GM23338 (cell line): ENCODE measurements at regions not wholly inside any gene's neighbourhood (a gene's known extent, or its start where the extent isn't known, plus 50 kb on each side); places are given as distances from the start of the nearest gene placed in this dataset.

ENCODE experiments used
- ATAC-seq: fragments of 200-7000 bp; cut with Tn5 transposase; 3 replicates; pipeline ENCODE4 v1.9.1; 2020
- DNase-seq: peaks from one replicate; pipeline ENCODE4 v3.0.0-alpha.2; 2015; ENCODE audit warnings: low spot score
- H2AFZ ChIP-seq: fragments of 200-600 bp; sonication (generic); 2 replicates; pipeline ENCODE4 v1.8.0; 2016; ENCODE audit warnings: antibody characterized with exemption, mild to moderate bottlenecking, moderate library complexity
- H3F3A ChIP-seq: fragments of 200-600 bp; sonication (generic); replicated peaks from 2 replicates; pipeline ENCODE4 v1.8.0; 2017; ENCODE audit warnings: antibody characterized with exemption, mixed run types, low read depth
- H3K27ac ChIP-seq: fragments of 200-600 bp; sonication (generic); 2 replicates; pipeline ENCODE4 v1.6.1; 2016; ENCODE audit warnings: low read depth
- H3K27me3 ChIP-seq: fragments of 200-600 bp; sonication (generic); 2 replicates; pipeline ENCODE4 v1.8.0; 2016; ENCODE audit warnings: mild to moderate bottlenecking, mixed run types, moderate library complexity; ENCODE audit not compliant: insufficient read depth
- H3K36me3 ChIP-seq: fragments of 200-600 bp; sonication (generic); 2 replicates; pipeline ENCODE4 v1.8.0; 2016; ENCODE audit warnings: mild to moderate bottlenecking; ENCODE audit not compliant: insufficient read depth
- H3K4me1 ChIP-seq: fragments of 200-600 bp; sonication (generic); 2 replicates; pipeline ENCODE4 v1.8.0; 2016; ENCODE audit warnings: mild to moderate bottlenecking, moderate library complexity; ENCODE audit not compliant: insufficient read depth
- H3K4me2 ChIP-seq: fragments of 200-600 bp; sonication (generic); 2 replicates; pipeline ENCODE4 v1.7.1; 2017; ENCODE audit warnings: mixed run types
- H3K4me3 ChIP-seq: fragments of 200-600 bp; sonication (generic); 2 replicates; pipeline ENCODE4 v1.6.1; 2016; ENCODE audit warnings: mixed run types
- H3K79me2 ChIP-seq: fragments of 200-600 bp; sonication (generic); replicated peaks from 2 replicates; pipeline ENCODE4 v1.8.0; 2017; ENCODE audit warnings: mild to moderate bottlenecking; ENCODE audit not compliant: insufficient read depth
- H3K9me2 ChIP-seq: fragments of 200-600 bp; sonication (generic); 2 replicates; pipeline ENCODE4 v1.8.0; 2017; ENCODE audit not compliant: insufficient read depth
- H4K20me1 ChIP-seq: fragments of 200-600 bp; sonication (generic); replicated peaks from 2 replicates; pipeline ENCODE4 v1.8.0; 2017; ENCODE audit warnings: mild to moderate bottlenecking; ENCODE audit not compliant: insufficient read depth
- H3K27ac Mint-ChIP-seq: 2 replicates; pipeline ENCODE4 v1.8.0; 2020; ENCODE audit warnings: inconsistent platforms, mild to moderate bottlenecking, moderate library complexity, mixed read lengths
- H3K27me3 Mint-ChIP-seq: 3 replicates; pipeline ENCODE4 v1.8.0; 2022; ENCODE audit warnings: low read depth, mild to moderate bottlenecking, moderate library complexity, mixed read lengths, inconsistent platforms; ENCODE audit not compliant: insufficient read depth, poor library complexity
- H3K36me3 Mint-ChIP-seq: 3 replicates; pipeline ENCODE4 v1.8.0; 2021; ENCODE audit warnings: low read depth, mild to moderate bottlenecking, inconsistent platforms, moderate library complexity, mixed read lengths
- H3K4me1 Mint-ChIP-seq: 3 replicates; pipeline ENCODE4 v1.8.0; 2020; ENCODE audit warnings: mild to moderate bottlenecking, inconsistent platforms, mixed read lengths
- H3K4me3 Mint-ChIP-seq: 3 replicates; pipeline ENCODE4 v1.8.0; 2021; ENCODE audit warnings: moderate library complexity, mild to moderate bottlenecking, inconsistent platforms, mixed read lengths
- H3K9me3 Mint-ChIP-seq: 3 replicates; pipeline ENCODE4 v1.8.0; 2020; ENCODE audit warnings: moderate library complexity, mild to moderate bottlenecking, inconsistent platforms, mixed read lengths
- CREB1 ChIP-seq: fragments of 250-450 bp; sonication (Bioruptor Pico); IDR thresholded peaks from 2 replicates; pipeline ENCODE4 v1.5.0; 2020; ENCODE audit warnings: low read depth, mild to moderate bottlenecking, moderate library complexity
- EZH2 ChIP-seq: fragments of 200-600 bp; sonication (generic); IDR thresholded peaks from one replicate; pipeline ENCODE4 v1.8.0; 2017; ENCODE audit warnings: antibody characterized with exemption, mild to moderate bottlenecking, low read depth; ENCODE audit not compliant: unreplicated experiment
- EZH2phosphoT487 ChIP-seq: fragments of 200-600 bp; sonication (generic); IDR thresholded peaks from one replicate; pipeline ENCODE4 v1.8.1; 2018; ENCODE audit warnings: antibody characterized with exemption; ENCODE audit not compliant: unreplicated experiment
- NANOG ChIP-seq: IDR thresholded peaks from 2 replicates; pipeline ENCODE4 v1.6.1; 2016; ENCODE audit warnings: antibody characterized with exemption, borderline replicate concordance
- POLR2AphosphoS5 ChIP-seq: IDR thresholded peaks from 2 replicates; pipeline ENCODE4 v1.6.1; 2016; ENCODE audit warnings: antibody characterized with exemption, low read depth
- STAT1 ChIP-seq: IDR thresholded peaks from one replicate; pipeline ENCODE4 v1.6.1; 2016; ENCODE audit warnings: antibody characterized with exemption; ENCODE audit not compliant: unreplicated experiment
- ZNF114 ChIP-seq: fragments of 250-450 bp; sonication (Bioruptor Pico); IDR thresholded peaks from 2 replicates; pipeline ENCODE4 v1.5.0; 2020; ENCODE audit warnings: mild to moderate bottlenecking, moderate library complexity
- ZNF331 ChIP-seq: fragments of 250-450 bp; sonication (Bioruptor Pico); IDR thresholded peaks from 2 replicates; pipeline ENCODE4 v1.5.0; 2020; ENCODE audit warnings: low read depth, mild to moderate bottlenecking, moderate library complexity
- TF ChIP-seq, protein P1 (sequence below): fragments of 250-450 bp; sonication (Bioruptor Pico); IDR thresholded peaks from 2 replicates; pipeline ENCODE4 v1.5.0; 2020; ENCODE audit warnings: mild to moderate bottlenecking, moderate library complexity
- TF ChIP-seq, protein P2 (sequence below), 2 experiments: fragments of 200-600 bp in 1 of 2; sonication (generic) in 1 of 2; conservative IDR thresholded peaks; 2 replicates each; pipeline versions ENCODE4 v1.5.1 to v1.6.1; 2016 to 2017; ENCODE audit warnings: antibody characterized with exemption in 2 of 2, low read depth in 2 of 2, mild to moderate bottlenecking in 2 of 2, moderate library complexity in 1 of 2
- TF ChIP-seq, protein P3 (sequence below): IDR thresholded peaks from 2 replicates; pipeline ENCODE4 v1.6.1; 2016; ENCODE audit warnings: antibody characterized with exemption
- TF ChIP-seq, protein P4 (sequence below): IDR thresholded peaks from one replicate; pipeline ENCODE4 v1.6.1; 2018; ENCODE audit warnings: antibody characterized with exemption; ENCODE audit not compliant: unreplicated experiment

DNA sequence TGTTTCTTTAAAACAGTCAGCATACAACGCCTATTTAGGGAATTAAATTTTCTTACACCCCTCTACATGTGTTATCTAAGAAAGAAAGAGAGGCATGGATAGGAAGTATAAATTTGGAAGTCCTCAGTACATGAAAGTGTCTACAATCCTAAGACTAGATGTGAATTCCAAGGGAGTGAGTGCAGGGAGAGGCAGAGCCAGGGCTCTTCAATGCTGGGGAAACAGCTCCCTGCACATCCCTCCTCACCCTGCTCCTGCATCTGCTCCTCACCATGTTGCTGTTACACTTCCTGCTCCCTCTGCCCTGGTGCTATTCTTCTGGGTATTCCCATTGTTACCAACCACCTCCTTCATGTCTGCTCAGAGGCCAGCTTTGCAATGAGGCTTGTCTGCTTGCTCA is 229.1 kb upstream of the AKR1E2 start:
- Histone ChIP-seq H3K36me3 (peaks cover 2% of the 10 kb centered on the region; the same call in 1 of the 2 replicates), H2AFZ (no peak overlapping the region), H3K79me2 (no peaks in the 10 kb centered on the region), H3K4me2 (no peak overlapping the region), H3F3A (no peaks in the 10 kb centered on the region), H3K9me2 (no peaks in the 10 kb centered on the region), H3K4me1 (no peaks in the 10 kb centered on the region), H3K27ac (no peak overlapping the region), H3K27me3 (no peaks in the 10 kb centered on the region), H4K20me1 (no peaks in the 10 kb centered on the region), H3K4me3 (no peak overlapping the region)
- DNase-seq (no peak), ATAC-seq (no peak)
- TF ChIP-seq EZH2: no peak
- TF ChIP-seq ZNF331 (CRISPR knock-in tag): no peak
- TF ChIP-seq ZNF114 (CRISPR knock-in tag): no peak
- no peak for TF ChIP-seq NANOG
- TF ChIP-seq POLR2AphosphoS5: no peak
- no peak for TF ChIP-seq CREB1 (CRISPR knock-in tag)
- TF ChIP-seq, protein P1, sequence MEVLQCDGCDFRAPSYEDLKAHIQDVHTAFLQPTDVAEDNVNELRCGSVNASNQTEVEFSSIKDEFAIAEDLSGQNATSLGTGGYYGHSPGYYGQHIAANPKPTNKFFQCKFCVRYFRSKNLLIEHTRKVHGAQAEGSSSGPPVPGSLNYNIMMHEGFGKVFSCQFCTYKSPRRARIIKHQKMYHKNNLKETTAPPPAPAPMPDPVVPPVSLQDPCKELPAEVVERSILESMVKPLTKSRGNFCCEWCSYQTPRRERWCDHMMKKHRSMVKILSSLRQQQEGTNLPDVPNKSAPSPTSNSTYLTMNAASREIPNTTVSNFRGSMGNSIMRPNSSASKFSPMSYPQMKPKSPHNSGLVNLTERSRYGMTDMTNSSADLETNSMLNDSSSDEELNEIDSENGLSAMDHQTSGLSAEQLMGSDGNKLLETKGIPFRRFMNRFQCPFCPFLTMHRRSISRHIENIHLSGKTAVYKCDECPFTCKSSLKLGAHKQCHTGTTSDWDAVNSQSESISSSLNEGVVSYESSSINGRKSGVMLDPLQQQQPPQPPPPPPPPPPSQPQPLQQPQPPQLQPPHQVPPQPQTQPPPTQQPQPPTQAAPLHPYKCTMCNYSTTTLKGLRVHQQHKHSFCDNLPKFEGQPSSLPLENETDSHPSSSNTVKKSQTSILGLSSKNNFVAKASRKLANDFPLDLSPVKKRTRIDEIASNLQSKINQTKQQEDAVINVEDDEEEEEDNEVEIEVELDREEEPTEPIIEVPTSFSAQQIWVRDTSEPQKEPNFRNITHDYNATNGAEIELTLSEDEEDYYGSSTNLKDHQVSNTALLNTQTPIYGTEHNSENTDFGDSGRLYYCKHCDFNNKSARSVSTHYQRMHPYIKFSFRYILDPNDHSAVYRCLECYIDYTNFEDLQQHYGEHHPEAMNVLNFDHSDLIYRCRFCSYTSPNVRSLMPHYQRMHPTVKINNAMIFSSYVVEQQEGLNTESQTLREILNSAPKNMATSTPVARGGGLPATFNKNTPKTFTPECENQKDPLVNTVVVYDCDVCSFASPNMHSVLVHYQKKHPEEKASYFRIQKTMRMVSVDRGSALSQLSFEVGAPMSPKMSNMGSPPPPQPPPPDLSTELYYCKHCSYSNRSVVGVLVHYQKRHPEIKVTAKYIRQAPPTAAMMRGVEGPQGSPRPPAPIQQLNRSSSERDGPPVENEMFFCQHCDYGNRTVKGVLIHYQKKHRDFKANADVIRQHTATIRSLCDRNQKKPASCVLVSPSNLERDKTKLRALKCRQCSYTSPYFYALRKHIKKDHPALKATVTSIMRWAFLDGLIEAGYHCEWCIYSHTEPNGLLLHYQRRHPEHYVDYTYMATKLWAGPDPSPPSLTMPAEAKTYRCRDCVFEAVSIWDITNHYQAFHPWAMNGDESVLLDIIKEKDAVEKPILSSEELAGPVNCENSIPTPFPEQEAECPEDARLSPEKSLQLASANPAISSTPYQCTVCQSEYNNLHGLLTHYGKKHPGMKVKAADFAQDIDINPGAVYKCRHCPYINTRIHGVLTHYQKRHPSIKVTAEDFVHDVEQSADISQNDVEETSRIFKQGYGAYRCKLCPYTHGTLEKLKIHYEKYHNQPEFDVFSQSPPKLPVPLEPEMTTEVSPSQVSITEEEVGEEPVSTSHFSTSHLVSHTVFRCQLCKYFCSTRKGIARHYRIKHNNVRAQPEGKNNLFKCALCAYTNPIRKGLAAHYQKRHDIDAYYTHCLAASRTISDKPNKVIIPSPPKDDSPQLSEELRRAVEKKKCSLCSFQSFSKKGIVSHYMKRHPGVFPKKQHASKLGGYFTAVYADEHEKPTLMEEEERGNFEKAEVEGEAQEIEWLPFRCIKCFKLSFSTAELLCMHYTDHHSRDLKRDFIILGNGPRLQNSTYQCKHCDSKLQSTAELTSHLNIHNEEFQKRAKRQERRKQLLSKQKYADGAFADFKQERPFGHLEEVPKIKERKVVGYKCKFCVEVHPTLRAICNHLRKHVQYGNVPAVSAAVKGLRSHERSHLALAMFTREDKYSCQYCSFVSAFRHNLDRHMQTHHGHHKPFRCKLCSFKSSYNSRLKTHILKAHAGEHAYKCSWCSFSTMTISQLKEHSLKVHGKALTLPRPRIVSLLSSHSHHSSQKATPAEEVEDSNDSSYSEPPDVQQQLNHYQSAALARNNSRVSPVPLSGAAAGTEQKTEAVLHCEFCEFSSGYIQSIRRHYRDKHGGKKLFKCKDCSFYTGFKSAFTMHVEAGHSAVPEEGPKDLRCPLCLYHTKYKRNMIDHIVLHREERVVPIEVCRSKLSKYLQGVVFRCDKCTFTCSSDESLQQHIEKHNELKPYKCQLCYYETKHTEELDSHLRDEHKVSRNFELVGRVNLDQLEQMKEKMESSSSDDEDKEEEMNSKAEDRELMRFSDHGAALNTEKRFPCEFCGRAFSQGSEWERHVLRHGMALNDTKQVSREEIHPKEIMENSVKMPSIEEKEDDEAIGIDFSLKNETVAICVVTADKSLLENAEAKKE (CRISPR knock-in tag): no peak
- TF ChIP-seq, protein P2, sequence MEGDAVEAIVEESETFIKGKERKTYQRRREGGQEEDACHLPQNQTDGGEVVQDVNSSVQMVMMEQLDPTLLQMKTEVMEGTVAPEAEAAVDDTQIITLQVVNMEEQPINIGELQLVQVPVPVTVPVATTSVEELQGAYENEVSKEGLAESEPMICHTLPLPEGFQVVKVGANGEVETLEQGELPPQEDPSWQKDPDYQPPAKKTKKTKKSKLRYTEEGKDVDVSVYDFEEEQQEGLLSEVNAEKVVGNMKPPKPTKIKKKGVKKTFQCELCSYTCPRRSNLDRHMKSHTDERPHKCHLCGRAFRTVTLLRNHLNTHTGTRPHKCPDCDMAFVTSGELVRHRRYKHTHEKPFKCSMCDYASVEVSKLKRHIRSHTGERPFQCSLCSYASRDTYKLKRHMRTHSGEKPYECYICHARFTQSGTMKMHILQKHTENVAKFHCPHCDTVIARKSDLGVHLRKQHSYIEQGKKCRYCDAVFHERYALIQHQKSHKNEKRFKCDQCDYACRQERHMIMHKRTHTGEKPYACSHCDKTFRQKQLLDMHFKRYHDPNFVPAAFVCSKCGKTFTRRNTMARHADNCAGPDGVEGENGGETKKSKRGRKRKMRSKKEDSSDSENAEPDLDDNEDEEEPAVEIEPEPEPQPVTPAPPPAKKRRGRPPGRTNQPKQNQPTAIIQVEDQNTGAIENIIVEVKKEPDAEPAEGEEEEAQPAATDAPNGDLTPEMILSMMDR (conservative IDR thresholded peaks at IDR 0.05; ENCODE audit: low read depth in 2 of 2): no peak
- no peak for TF ChIP-seq EZH2phosphoT487
- TF ChIP-seq, protein P3, sequence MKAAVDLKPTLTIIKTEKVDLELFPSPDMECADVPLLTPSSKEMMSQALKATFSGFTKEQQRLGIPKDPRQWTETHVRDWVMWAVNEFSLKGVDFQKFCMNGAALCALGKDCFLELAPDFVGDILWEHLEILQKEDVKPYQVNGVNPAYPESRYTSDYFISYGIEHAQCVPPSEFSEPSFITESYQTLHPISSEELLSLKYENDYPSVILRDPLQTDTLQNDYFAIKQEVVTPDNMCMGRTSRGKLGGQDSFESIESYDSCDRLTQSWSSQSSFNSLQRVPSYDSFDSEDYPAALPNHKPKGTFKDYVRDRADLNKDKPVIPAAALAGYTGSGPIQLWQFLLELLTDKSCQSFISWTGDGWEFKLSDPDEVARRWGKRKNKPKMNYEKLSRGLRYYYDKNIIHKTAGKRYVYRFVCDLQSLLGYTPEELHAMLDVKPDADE: no peak
- TF ChIP-seq STAT1: no peak
- TF ChIP-seq, protein P4, sequence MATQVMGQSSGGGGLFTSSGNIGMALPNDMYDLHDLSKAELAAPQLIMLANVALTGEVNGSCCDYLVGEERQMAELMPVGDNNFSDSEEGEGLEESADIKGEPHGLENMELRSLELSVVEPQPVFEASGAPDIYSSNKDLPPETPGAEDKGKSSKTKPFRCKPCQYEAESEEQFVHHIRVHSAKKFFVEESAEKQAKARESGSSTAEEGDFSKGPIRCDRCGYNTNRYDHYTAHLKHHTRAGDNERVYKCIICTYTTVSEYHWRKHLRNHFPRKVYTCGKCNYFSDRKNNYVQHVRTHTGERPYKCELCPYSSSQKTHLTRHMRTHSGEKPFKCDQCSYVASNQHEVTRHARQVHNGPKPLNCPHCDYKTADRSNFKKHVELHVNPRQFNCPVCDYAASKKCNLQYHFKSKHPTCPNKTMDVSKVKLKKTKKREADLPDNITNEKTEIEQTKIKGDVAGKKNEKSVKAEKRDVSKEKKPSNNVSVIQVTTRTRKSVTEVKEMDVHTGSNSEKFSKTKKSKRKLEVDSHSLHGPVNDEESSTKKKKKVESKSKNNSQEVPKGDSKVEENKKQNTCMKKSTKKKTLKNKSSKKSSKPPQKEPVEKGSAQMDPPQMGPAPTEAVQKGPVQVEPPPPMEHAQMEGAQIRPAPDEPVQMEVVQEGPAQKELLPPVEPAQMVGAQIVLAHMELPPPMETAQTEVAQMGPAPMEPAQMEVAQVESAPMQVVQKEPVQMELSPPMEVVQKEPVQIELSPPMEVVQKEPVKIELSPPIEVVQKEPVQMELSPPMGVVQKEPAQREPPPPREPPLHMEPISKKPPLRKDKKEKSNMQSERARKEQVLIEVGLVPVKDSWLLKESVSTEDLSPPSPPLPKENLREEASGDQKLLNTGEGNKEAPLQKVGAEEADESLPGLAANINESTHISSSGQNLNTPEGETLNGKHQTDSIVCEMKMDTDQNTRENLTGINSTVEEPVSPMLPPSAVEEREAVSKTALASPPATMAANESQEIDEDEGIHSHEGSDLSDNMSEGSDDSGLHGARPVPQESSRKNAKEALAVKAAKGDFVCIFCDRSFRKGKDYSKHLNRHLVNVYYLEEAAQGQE: no peak
- Mint-ChIP-seq H3K4me3 (no peak overlapping the region), H3K36me3 (no peaks in the 10 kb centered on the region), H3K9me3 (no peaks in the 10 kb centered on the region; the same call in 2 of the 3 replicates), H3K27me3 (no peaks in the 10 kb centered on the region), H3K27ac (no peak overlapping the region), H3K4me1 (no peaks in the 10 kb centered on the region)
